ENCODE measurements at regions not wholly inside any gene's neighbourhood (a gene's known extent, or its start where the extent isn't known, plus 50 kb on each side); places are given as distances from the start of the nearest gene placed in this dataset.

GRCh38 chr10:8584666-8585065, 530.2 kb downstream of the GATA3 start:
- Histone ChIP-seq H3K18ac (ENCODE audit: low read depth, low read length) (no peak overlapping the region), H3K4me1 (ENCODE audit: control insufficient read depth, insufficient read depth, low read length) (no peaks in the 10 kb centered on the region), H3K4me2 (ENCODE audit: low read depth, low read length) (no peak overlapping the region), H2AK5ac (ENCODE audit: low read depth, low read length) (no peak overlapping the region), H4K91ac (ENCODE audit: insufficient read depth, low read depth, low read length) (no peak overlapping the region), H2AK9ac (replicated peaks; ENCODE audit: low read depth, low read length, poor library complexity) (no peak overlapping the region), H3K79me1 (ENCODE audit: low read depth in 1 of 2, low read length in 2 of 2) (no peaks in the 10 kb centered on the region), H3K9me1 (ENCODE audit: insufficient read depth, low read length) (no peaks in the 10 kb centered on the region), H3K27me3 (ENCODE audit: control insufficient read depth, insufficient read depth, low read length) (no peaks in the 10 kb centered on the region), H3K56ac (ENCODE audit: extremely low read depth, insufficient read depth, low read length) (no peak overlapping the region), H4K5ac (ENCODE audit: low read depth, low read length) (no peak overlapping the region), H2BK5ac (ENCODE audit: low read depth, low read length, poor library complexity, severe bottlenecking) (no peak overlapping the region), H3K4me3 (ENCODE audit: insufficient read depth, low read depth, low read length) (no peak overlapping the region), H3K27ac (ENCODE audit: insufficient read depth, low read length) (no peak overlapping the region), H4K20me1 (ENCODE audit: insufficient read depth, low read length) (no peaks in the 10 kb centered on the region), H3K36me3 (ENCODE audit: control insufficient read depth, insufficient read depth, low read length) (no peaks in the 10 kb centered on the region), H2BK120ac (ENCODE audit: low read depth, low read length) (no peak overlapping the region), H2BK15ac (ENCODE audit: low read depth, low read length) (no peak overlapping the region), H3K9me3 (ENCODE audit: control insufficient read depth, insufficient read depth, low read length) (peaks cover 16% of the 10 kb centered on the region), H3K9ac (ENCODE audit: low read depth, low read length) (no peak overlapping the region), H2AFZ (replicated peaks; ENCODE audit: low read length, poor library complexity) (no peak overlapping the region), H3K14ac (replicated peaks; ENCODE audit: low read depth, low read length) (no peak overlapping the region), H4K8ac (ENCODE audit: low read depth in 2 of 2, low read length in 2 of 2) (no peak overlapping the region), H2BK20ac (ENCODE audit: low read depth, low read length) (no peak overlapping the region), H3K4ac (ENCODE audit: low read depth, low read length) (no peak overlapping the region), H3K23ac (ENCODE audit: low read depth, low read length) (no peak overlapping the region)
- TF ChIP-seq POLR2A (IDR thresholded peaks at IDR 0.05; ENCODE audit: low read depth, low read length) (no peak), RFX5 (IDR thresholded peaks at IDR 0.05; ENCODE audit: low read depth, low read length) (no peak), ELK1 (IDR thresholded peaks at IDR 0.05; ENCODE audit: borderline replicate concordance, low read depth, low read length) (no peak), RCOR1 (IDR thresholded peaks at IDR 0.05; ENCODE audit: insufficient replicate concordance, low read length) (no peak), MAZ (IDR thresholded peaks at IDR 0.05; ENCODE audit: borderline replicate concordance, low read depth, low read length) (no peak), MXI1 (IDR thresholded peaks at IDR 0.05; ENCODE audit: borderline replicate concordance, low read depth, low read length) (no peak), NFE2L2 (IDR thresholded peaks at IDR 0.05; ENCODE audit: low read depth, low read length) (no peak), CTCF (conservative IDR thresholded peaks at IDR 0.05; ENCODE audit: low read depth, low read length) (no peak), FOS (IDR thresholded peaks at IDR 0.05; ENCODE audit: low read depth, low read length) (no peak), MAFK (IDR thresholded peaks at IDR 0.05; ENCODE audit: low read depth, low read length) (no peak), SMC3 (IDR thresholded peaks at IDR 0.05; ENCODE audit: low read depth, low read length) (no peak), BHLHE40 (IDR thresholded peaks at IDR 0.05; ENCODE audit: low read depth, low read length) (no peak), CHD1 (IDR thresholded peaks at IDR 0.05; ENCODE audit: low read depth, low read length) (no peak), RAD21 (IDR thresholded peaks at IDR 0.05; ENCODE audit: low read length) (no peak), USF2 (IDR thresholded peaks at IDR 0.05; ENCODE audit: low read depth, low read length) (no peak), CEBPB (IDR thresholded peaks at IDR 0.05; ENCODE audit: low read depth, low read length) (no peak)
- BruUV-seq (replicated peaks) = no TSS peak
- CTCF ChIA-PET = no interaction called here
- POLR2A ChIA-PET (ENCODE audit: unreplicated experiment) = no interaction called here
- no peak for ATAC-seq (ENCODE audit: low read depth)
- in situ Hi-C loops (cut with MboI; ENCODE audit: low sequenced_read_pairs) (no loop called here), dilution Hi-C loops (cut with HindIII; ENCODE audit: low sequenced_read_pairs, unreplicated experiment) (no loop called here), intact Hi-C loops (cut with micrococcal nuclease) (no loop called here)
- DNase-seq = no peak
- no CpG with 5 or more reads among the region's 2 CpGs for WGBS, 2 experiments (ENCODE audit: extremely low coverage in 2 of 2, insufficient read length in 1 of 2)

All from IMR-90 (cell line).